NCI-H1694 (cell line): ENCODE measurements at regions not wholly inside any gene's neighbourhood (a gene's known extent, or its start where the extent isn't known, plus 50 kb on each side); places are given as distances from the start of the nearest gene placed in this dataset.

ENCODE experiments used
- DNase-seq: peaks from one replicate; lab custom pipeline; 2025; lab: John Stamatoyannopoulos, UW

GRCh38 chr6:167776906-167777627 is 49.6 kb upstream of the AFDN start:
- DNase-seq: no peak
